ACC112 (cell line): ENCODE measurements at regions not wholly inside any gene's neighbourhood (a gene's known extent, or its start where the extent isn't known, plus 50 kb on each side); places are given as distances from the start of the nearest gene placed in this dataset.

Experiments used
- H2AFZ ChIP-seq: fragments of 200-600 bp; sonication (generic); one replicate; pipeline ENCODE4 v1.6.0; 2017; ENCODE audit warnings: antibody characterized with exemption, low read length; ENCODE audit not compliant: unreplicated experiment
- H3K27ac ChIP-seq: fragments of 200-600 bp; sonication (generic); 2 replicates; pipeline ENCODE4 v1.5.1; 2014; ENCODE audit warnings: low read depth, mild to moderate bottlenecking, antibody characterized with exemption, low read length, moderate library complexity
- H3K27me3 ChIP-seq: fragments of 200-600 bp; sonication (generic); 2 replicates; pipeline ENCODE4 v1.6.1; 2014; ENCODE audit warnings: mild to moderate bottlenecking, antibody characterized with exemption, low read length, moderate library complexity, mixed read lengths; ENCODE audit not compliant: insufficient read depth
- H3K36me3 ChIP-seq: fragments of 200-600 bp; sonication (generic); 2 replicates; pipeline ENCODE4 v1.6.1; 2016; ENCODE audit warnings: mild to moderate bottlenecking, antibody characterized with exemption, low read length, moderate library complexity, mixed read lengths; ENCODE audit not compliant: insufficient read depth
- H3K4me1 ChIP-seq: fragments of 200-600 bp; sonication (generic); one replicate; pipeline ENCODE4 v1.6.1; 2016; ENCODE audit warnings: low read length, mixed read lengths; ENCODE audit not compliant: insufficient read depth, unreplicated experiment, control insufficient read depth
- H3K4me3 ChIP-seq: fragments of 200-600 bp; sonication (generic); 2 replicates; pipeline ENCODE4 v1.5.1; 2014; ENCODE audit warnings: mild to moderate bottlenecking, low read depth, low read length
- H3K79me2 ChIP-seq: fragments of 200-600 bp; sonication (generic); one replicate; pipeline ENCODE4 v1.6.0; 2016; ENCODE audit warnings: low read length; ENCODE audit not compliant: control insufficient read depth, unreplicated experiment, insufficient read depth

DNA sequence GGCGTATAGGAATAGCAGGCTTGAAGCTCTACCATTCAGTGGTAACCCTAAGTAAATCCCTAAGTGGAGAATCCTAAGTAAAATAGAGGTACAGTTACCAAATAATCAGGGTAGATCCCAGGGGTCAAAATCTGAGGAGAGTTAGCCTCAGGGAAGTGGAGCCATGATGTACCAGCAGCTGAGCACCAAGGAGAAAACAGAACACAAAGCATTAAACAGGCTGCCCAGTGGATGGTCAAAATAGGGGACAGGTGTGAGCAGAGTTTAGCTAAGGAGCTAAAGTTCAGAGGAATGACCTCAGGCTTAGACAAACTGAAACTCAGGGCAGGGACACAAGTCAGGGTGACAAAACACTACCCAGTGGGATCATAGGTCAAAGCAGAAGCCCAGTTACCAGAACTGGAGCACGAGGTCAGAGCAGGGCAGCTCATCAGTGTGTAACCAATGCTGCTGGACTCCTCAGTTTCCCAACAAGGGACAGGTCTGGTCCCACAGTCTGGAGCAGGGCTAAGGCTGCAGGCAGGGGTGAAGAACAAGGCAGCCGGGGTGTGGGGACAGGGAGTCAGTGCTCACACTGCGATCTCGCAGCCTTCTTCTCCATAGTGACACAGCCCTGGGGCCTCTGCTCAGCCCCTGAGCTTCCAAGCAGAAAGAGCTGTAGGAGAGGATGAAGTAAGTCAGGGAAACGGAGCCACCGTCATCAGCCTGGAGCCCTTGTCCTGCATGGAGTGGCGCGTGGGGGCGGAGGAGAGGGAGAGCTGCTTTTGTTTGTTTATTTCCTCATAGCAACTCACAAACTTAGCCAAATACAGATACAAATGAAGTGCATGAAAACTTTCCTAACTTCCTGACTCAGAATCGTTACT is 264.0 kb downstream of the MREG start:
- Histone ChIP-seq H3K36me3 (no peaks in the 10 kb centered on the region), H3K4me1 (peaks cover 56% of the 10 kb centered on the region), H2AFZ (peak overlapping the region; percentile 16)

DNA sequence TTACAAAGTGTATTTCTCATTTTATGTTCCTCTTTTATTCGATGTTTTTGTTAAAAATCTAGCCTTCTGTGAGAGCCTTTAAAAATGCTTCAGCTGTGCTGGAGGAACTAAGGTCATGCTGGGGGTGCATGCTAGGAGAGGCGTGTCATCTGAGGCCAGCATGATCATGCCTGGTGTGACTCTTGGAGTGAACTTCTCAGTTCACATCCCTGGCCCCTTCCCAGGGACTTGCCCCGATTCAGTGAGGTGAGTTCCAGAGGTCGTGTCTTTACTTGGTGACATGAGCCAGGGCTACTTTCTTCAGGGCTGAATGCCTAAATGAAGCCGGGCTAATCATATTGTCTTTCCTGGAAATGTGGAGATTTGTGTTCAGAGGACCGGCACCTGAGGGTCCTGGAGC is 264.9 kb downstream of the MREG start:
- no peak overlapping the region for H2AFZ ChIP-seq
- no peaks in the 10 kb centered on the region for H3K36me3 ChIP-seq
- peak overlapping the region; percentile 72; the same call in 1 of the 2 replicates for H3K27ac ChIP-seq
- H3K4me3 ChIP-seq = no peak overlapping the region
- H3K27me3 ChIP-seq = no peaks in the 10 kb centered on the region
- peaks cover 56% of the 10 kb centered on the region for H3K4me1 ChIP-seq
- no peaks in the 10 kb centered on the region for H3K79me2 ChIP-seq

More for the DNA sequence above, 264.0 kb downstream of the MREG start:
- Histone ChIP-seq H3K79me2 (no peaks in the 10 kb centered on the region), H3K27me3 (no peaks in the 10 kb centered on the region), H3K4me3 (no peak overlapping the region), H3K27ac (peak overlapping the region; percentile 72)

DNA sequence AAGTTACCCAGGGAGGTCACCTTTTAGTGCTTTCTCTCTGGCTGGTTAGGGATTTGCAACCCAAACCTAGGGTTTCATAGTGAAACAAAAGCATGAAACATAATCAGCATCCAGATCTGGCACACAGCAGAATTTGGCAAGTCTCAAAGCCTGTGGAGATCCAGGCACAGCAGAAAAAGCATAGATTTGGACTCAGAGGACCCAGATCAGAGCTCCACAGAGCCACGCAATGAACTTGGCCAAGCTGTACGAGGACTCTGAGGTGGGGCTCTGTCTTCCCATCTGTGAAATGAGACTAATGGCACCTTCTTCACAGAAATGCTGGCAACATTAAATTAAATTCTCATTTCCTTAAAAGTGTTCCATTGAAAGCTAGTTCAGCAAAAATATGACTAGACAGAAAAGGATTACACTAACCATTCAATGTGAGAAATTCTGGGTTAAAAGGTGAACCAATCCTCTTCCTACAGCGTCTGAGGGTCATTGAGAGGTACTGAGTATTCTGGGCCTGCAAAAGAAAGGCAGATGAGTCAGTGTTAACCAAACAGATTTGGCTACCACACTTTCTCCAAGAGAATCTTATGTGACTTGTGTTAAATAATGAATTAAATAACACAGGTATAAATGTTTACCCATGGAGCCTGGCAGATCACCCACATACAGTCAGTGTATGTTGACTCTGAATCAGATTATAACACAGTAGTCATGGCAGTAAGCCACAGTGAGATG is 266.3 kb downstream of the MREG start:
- no peaks in the 10 kb centered on the region for H3K79me2 ChIP-seq
- H3K27ac ChIP-seq = peak overlapping the region; percentile 4; the same call in 1 of the 2 replicates

DNA sequence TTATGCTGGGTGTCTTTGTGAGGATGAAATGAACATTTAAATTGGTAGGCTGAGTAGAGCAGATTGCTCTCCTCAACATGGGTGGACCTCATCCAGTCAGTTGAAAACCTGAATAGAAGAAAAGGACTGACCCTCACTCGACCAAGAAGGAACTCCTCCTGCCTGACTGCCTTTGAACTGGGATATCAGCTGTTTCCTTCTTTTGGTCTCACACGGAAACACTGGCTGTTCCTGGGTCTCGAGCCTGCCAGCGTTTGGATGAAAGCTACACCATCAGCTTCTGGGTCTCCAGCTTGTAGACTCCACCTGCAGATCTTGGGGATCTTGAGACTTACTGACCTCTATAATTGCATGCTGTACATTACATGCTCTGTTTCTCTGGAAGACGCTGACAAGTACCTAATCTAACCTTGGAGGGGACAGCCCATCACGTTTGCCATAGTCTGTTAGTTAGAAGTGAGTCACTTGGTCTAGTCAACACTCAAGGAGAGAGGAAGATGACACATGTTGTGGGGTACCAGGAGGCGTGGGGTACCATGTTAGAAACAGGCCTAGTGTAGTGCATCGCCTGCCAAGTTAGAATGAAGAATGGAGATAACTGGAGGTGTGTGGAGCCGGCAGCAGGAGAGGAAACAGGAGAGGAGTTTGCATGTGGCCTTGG is 267.0 kb downstream of the MREG start:
- H3K79me2 ChIP-seq = no peaks in the 10 kb centered on the region
- H3K4me3 ChIP-seq = no peak overlapping the region
- H3K4me1 ChIP-seq = peaks cover 54% of the 10 kb centered on the region
- no peak overlapping the region for H2AFZ ChIP-seq
- H3K27me3 ChIP-seq = no peaks in the 10 kb centered on the region
- H3K36me3 ChIP-seq = no peaks in the 10 kb centered on the region
- no peak overlapping the region for H3K27ac ChIP-seq

More for the DNA sequence above, 266.3 kb downstream of the MREG start:
- Histone ChIP-seq H3K27me3 (no peaks in the 10 kb centered on the region), H2AFZ (peak overlapping the region; percentile 68), H3K4me1 (peaks cover 58% of the 10 kb centered on the region), H3K36me3 (no peaks in the 10 kb centered on the region), H3K4me3 (no peak overlapping the region)

DNA sequence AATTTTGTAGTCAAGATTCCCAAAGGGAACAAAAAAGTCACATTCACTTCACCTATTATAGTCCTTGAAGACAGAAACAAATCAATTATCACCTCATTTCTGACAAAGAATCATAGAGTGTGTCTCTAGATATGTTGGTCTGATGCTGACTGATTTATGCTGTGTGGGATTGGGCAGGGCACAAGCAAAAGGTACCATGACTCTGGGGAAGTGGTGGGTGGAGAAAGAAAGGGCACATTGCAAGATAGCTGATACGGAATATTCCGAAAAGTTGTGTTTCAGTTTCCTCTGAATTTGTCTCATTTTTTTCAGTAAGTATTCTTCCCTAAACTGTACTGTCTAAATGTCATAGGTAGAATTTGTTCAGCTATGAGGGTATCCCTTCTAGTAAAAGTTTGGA is 268.0 kb downstream of the MREG start:
- no peak overlapping the region for H2AFZ ChIP-seq
- no peak overlapping the region for H3K27ac ChIP-seq
- H3K27me3 ChIP-seq = no peaks in the 10 kb centered on the region
- H3K36me3 ChIP-seq = no peaks in the 10 kb centered on the region
- no peak overlapping the region for H3K4me3 ChIP-seq
- H3K4me1 ChIP-seq = peaks cover 44% of the 10 kb centered on the region
- H3K79me2 ChIP-seq = no peaks in the 10 kb centered on the region

DNA sequence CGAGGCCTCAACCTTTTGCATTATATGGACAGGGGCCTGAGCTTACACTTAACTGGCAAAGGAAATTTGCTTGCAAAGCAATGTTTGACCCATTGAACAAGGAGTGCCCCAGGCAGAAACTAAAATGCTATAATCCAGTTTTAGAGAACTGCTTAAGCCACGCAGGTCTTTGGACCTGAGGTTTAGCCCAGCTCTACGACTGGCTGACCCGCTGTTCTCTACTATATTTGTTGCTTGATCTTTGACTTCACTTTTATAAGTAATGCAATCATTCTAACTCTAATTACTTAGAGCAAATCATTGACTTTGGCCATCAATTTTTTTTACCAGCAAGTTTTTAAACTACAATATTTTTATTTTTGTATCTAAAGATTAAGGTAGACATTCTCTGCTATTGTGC is 268.8 kb downstream of the MREG start:
- H3K27ac ChIP-seq = no peak overlapping the region
- H2AFZ ChIP-seq = no peak overlapping the region
- H3K4me3 ChIP-seq = no peak overlapping the region
- no peaks in the 10 kb centered on the region for H3K79me2 ChIP-seq
- no peaks in the 10 kb centered on the region for H3K36me3 ChIP-seq
- H3K4me1 ChIP-seq = peaks cover 36% of the 10 kb centered on the region
- H3K27me3 ChIP-seq = no peaks in the 10 kb centered on the region

DNA sequence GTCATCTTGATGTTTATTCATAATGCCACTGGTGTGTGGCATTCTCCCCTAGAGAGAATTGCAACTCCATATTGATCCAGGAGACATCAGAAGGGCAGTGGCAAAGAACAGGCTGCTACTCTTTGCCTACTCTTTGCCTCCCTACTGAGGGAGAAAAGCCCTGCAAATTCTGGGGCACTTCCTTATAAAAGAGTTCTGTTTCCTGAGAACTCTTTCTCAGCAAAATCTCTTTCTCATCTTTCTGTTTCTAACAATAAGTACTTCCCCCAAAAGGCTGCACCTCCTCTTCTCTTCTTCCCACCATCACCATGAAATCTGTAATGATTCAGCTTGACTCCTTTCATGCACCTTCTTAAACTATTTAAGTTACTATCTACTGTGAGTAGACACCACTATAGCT is 270.3 kb downstream of the MREG start:
- Histone ChIP-seq H3K4me1 (peaks cover 22% of the 10 kb centered on the region), H3K27ac (no peak overlapping the region), H3K27me3 (no peaks in the 10 kb centered on the region), H3K79me2 (no peaks in the 10 kb centered on the region), H3K36me3 (no peaks in the 10 kb centered on the region), H2AFZ (no peak overlapping the region), H3K4me3 (no peak overlapping the region)

DNA sequence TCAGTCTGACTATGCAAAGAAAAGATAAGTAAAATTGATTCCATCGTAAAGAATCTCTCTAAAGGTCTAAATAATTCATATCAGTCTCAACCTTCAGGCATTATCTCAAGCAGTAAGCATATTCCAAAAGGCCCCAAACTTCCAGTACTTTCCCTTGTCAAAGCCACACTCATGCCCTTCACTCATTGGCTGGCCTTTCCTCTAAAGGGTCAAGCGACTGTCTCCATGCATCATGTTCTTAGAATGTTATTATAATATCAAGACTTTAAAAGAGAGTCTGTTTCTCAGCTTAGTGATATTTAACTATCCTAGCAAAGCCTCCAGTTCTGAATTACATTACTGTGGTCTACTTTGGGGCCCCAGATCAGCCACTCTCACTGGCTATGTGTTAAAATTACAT is 271.3 kb downstream of the MREG start:
- Histone ChIP-seq H3K27ac (no peak overlapping the region), H2AFZ (no peak overlapping the region), H3K36me3 (no peaks in the 10 kb centered on the region), H3K79me2 (no peaks in the 10 kb centered on the region), H3K27me3 (no peaks in the 10 kb centered on the region), H3K4me1 (peaks cover 18% of the 10 kb centered on the region), H3K4me3 (no peak overlapping the region)

DNA sequence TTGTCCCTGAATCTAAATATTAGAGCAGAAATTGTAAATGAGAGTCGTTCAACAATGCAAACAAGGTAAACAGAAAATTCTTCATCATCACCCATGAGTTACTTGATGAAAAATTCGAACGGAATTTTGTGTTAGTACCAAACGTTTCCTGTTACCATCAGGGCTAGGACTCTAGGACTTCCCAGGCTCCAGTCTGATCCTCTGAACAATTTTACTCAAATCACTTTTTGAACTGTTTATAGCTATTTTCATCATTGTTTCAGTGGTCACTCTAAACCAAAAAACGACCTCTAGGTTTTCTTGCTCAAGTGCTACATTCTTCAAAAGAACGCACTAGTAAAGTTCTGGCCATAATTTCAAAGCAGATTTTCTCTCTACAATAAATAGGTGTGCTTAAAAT is 273.3 kb downstream of the MREG start:
- Histone ChIP-seq H2AFZ (no peak overlapping the region), H3K4me3 (no peak overlapping the region), H3K27me3 (no peaks in the 10 kb centered on the region), H3K79me2 (no peaks in the 10 kb centered on the region), H3K27ac (no peak overlapping the region), H3K36me3 (no peaks in the 10 kb centered on the region), H3K4me1 (peaks cover 17% of the 10 kb centered on the region)

DNA sequence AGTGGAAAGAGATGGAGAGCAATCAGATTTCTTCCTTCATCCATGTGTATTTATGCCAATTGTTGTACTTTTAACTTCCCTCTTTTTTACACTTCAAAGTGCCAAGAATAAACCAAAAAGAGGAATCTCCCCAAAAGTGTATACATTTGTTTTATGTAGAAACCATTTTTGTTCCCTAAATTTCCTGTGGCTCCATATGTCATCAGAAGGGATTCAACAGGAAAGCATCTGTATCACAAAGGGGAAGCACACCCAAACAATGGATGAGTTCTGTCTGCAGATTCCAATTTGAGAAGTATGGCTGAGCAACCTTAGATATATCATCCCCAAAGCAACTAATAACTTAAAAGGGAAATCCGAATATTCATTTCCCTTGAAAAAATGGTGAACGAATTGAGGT is 275.0 kb downstream of the MREG start:
- H3K79me2 ChIP-seq = no peaks in the 10 kb centered on the region
- no peak overlapping the region for H3K4me3 ChIP-seq
- peaks cover 17% of the 10 kb centered on the region for H3K4me1 ChIP-seq
- no peak overlapping the region for H3K27ac ChIP-seq
- H3K36me3 ChIP-seq = no peaks in the 10 kb centered on the region
- H3K27me3 ChIP-seq = no peaks in the 10 kb centered on the region
- H2AFZ ChIP-seq = no peak overlapping the region
